T-helper 1 cell treated with Interleukin-12 subunit alpha and Interleukin-12 subunit beta and Interleukin-4 antibody, amounts not matched to agents 30 ng/mL and 1 ng/mL, for 36 hours (primary cell): ENCODE measurements at regions not wholly inside any gene's neighbourhood (a gene's known extent, or its start where the extent isn't known, plus 50 kb on each side); places are given as distances from the start of the nearest gene placed in this dataset.

ENCODE experiments used
- intact Hi-C: fragments of 100-400 bp; cut with micrococcal nuclease; formaldehyde crosslinking; loops from one replicate; pipeline ENCODE4 v1.15.1; 2024

DNA sequence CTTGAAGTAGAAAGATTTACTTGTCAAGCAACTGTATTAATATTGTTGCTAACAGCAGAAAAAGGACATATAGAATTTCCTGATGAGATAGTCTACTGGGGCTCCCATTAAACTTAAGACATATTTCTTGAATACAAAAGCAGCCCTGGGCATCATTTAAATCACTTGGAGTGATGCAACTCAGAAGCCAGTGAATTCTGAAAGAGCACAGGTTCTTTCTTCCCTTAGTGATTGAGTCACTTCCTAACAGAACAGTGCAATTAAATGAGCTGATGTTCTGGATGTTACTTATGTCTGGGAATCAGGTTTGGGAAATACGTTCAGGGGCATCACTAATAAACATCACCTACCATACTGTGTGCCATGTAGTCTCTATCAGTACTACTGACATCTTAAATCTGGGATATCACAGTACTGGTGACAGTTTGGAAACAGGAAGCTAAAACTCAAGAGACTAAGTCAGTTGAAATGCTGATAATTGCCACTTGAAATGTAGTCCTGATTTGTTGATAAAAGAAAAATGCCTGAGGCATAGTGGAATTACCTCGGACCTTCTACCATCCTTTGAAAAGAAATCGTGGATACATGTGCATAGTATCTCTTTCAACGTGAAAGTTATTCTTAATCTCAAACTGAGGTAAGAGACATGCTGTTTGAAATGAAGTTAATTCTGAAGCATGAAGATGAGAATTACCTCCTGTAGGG is 249.2 kb upstream of the GPRIN3 start:
- intact Hi-C loops = no loop called here

DNA sequence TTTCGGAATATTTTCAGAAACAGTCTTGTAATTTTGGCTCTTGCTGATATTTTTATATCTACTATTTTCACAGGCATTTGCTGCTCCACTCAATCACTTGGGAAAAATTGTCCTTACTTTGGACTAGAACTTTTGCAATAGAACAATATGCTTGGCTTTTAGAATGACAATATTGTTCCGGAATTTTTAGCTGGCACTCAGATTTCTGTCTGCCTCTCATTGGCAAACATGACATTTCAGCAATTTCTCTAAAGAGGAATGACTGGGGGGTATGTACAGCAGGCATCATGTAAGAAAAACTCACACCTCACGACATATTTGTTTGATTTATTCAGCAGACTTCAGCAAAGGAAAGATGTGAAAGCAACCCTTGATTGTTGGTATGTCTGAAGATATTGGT is 243.6 kb upstream of the GPRIN3 start:
- intact Hi-C loops = no loop called here

DNA sequence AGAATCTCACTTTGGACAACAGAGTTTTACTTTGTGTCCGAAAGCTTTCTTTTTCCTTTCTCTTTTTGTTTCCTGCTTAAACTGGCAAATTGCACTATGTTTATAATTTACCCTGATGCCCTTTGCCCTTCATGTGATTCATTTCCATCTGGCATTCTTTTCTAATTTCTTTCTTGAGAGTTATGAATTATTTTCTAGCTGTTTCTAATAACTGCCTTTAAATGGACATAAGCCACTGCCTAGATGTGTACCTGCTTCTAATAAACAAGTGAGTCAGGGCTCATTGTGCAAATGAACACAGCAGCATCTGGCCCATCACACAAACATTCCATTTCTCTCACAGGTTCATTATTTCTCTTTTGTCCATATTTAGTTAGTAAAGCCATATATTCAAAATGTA is 242.3 kb upstream of the GPRIN3 start:
- intact Hi-C loops = no loop called here

DNA sequence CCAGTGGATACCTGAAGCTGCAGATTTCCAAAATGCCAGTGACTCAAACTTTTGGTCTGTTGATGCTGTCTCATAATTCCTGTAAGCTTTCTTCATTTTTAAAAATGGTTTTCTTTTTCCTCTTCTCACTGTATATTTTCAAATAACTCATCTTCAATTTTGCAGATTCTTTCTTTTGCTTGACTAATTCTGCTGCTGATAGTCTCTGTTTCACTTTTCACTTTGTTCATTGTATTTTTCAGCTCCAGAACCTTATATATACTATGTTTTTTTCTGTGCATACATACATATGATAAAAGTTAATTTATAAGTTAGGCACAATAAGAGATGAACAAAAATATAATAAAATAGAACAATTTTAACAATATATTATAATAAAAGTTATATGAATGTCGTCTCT is 237.7 kb upstream of the GPRIN3 start:
- intact Hi-C loops = no loop called here

DNA sequence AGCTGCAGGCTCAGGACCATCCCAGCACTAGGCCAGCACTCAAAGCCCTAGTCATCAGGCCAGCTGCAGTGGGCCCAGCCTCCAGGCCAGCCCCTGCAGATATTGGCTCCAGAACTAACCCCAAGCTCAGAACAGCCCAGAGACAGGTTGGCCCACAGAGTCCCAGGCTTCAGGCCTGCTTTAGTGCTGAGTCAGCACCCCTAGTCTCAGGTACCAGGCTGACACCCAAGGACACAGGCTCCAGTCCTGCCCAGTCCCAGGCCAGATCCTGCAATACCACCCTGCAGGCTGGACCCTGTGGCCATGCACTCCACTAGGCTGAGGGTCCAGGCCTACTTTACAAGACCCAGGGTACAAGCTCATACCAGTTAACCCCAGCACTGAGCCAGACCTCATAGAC is 234.4 kb upstream of the GPRIN3 start:
- intact Hi-C loops = no loop called here

DNA sequence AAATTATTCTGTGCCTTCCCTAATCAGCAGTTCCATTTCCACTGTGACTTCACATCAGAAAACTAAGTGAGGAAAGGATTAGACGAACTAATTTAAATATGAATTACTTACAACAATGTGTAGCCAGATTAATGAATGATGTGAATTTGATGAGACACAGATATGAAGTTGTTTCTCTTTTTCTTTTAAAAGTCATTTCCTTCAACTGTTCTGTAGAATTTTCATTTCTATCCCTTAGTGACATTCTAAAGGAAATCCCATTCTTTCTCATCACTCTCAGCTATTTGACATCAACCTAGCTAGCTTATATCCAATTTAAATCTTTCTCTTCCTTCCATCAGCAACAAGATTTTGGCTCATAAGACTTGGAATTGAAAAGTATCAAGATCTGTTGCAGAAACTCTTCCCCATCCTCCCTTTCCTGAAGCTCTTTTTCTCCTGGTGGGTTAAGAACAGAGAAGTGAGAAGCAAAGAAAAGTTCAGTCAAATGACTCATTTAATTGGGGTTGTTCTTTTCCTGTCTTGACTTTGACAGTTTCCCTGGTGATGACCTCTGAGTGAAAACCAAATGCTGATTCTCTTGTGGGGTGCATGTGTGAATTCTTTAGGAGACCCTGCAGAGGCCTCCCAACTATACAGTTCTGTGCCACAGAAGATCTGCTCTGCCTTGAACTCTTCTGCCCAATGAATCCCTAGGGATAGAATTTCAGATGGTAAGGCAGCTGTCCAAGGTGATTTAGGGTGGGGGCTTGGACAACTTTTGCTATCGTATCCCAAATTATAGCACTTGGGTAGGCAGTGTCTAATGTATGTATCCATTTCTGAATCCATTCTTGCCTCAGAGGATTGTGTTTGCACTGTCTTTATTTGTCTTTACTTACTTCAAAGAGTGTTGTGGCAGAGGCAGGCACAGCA is 232.5 kb upstream of the GPRIN3 start:
- intact Hi-C loops = no loop called here

DNA sequence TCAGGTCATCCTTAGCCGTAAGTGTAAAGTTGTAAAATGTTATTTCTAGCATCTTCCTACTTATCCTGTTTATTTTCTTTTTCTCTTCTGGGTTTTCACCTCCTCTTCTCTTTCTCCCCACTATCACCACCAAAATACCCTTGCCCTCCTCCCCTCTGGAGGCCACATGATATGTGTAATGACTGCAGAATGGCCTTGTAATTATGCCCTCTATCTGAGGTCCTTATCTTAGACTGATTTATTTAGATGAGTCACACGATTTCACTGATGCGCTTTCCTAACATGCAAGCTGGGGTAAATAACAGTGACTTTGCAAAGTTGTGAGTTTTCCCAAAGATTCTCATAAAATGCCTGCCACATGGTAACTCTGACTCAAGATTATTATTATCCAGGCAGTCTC is 231.8 kb upstream of the GPRIN3 start:
- intact Hi-C loops = no loop called here

DNA sequence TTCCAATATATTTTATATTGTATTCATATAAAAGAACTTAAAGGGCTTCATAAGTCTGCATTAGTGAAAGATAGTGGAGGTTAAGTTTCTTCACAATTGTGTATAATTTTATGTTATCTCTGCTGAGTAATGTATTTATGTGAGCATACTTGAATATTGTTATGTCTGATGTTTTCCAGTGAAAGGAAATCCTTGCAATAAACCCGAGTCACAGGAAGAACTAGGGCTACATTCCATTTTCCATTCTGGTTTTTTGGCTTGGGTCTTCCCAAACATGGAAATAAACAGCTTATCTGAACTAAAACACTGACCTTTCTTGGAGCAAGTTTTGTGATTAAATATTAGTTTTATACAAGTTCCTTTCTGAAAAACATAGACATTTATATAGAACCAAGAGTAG is 231.3 kb upstream of the GPRIN3 start:
- intact Hi-C loops = no loop called here

DNA sequence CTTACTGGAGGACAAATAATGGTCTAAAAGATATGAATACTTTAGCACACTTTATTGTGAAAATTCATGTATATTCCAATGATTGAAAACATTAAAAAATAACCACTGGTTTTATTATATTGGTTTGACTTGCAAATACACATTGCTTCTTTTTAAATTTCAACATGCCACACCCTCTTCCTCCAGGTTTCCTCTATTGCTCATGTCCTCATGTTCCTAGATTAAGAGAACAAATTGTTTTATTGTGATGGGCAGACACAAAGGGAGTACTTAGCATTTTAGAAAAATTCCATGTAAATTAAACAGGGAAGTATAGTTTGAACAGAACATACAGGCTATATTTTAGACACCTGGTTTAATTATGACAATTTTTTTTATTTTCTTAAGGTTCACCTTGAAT is 230.6 kb upstream of the GPRIN3 start:
- intact Hi-C loops = no loop called here

DNA sequence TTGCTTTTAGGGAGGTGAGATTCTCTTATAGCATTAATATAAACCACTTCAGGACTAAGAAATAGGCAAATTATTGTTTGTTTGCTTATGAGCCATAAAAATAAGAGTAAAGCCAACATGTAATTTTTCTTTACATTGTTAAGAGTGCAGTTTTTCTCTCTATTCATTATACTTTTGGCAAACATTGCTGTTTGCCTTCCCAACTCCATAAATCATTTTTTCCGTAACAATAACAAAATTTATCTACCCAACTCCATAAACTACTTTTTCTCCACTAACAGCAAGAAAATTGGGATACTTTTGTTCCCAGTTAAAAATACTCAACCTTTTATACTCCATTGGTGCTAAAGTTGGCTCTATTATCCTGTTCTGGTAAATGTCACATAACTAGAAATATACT is 229.7 kb upstream of the GPRIN3 start:
- intact Hi-C loops = no loop called here

DNA sequence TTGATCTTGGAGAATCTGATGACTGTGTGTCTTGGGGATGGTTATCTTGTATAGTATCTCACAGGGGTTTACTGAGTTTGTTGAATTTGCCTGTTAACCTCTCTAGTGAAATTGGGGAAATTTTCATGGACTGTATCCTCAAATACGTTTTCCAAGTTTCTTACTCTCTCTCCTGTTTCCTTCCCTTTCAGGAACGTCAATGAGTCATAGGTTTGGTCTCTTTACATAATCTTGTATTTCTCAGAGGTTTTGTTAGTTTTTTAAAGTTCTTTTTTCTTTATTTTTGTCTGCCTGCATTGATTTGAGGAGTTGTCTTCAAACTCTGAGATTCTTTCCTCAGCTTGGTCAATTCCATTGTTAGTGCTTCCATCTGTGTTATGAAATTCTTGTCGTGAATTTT is 227.7 kb upstream of the GPRIN3 start:
- intact Hi-C loops = no loop called here

DNA sequence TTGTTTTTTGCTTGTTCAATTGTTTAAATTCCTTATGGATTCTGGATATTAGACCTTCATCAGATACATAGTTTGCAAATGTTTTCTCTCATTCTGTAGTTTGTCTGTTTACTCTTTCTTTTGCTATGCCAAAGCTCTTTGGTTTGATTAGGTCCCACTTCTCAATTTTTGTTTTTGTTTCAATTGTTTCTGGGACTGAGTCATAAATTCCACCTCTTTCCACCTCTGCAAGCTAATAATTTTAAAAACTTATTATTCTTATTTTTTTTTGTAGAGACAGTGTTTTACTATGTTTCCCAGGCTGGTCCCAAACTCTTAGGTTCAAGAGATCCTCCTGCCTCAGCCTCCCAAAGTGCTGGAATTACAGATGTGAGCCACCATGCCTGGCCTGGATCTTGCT is 226.8 kb upstream of the GPRIN3 start:
- intact Hi-C loops = no loop called here

DNA sequence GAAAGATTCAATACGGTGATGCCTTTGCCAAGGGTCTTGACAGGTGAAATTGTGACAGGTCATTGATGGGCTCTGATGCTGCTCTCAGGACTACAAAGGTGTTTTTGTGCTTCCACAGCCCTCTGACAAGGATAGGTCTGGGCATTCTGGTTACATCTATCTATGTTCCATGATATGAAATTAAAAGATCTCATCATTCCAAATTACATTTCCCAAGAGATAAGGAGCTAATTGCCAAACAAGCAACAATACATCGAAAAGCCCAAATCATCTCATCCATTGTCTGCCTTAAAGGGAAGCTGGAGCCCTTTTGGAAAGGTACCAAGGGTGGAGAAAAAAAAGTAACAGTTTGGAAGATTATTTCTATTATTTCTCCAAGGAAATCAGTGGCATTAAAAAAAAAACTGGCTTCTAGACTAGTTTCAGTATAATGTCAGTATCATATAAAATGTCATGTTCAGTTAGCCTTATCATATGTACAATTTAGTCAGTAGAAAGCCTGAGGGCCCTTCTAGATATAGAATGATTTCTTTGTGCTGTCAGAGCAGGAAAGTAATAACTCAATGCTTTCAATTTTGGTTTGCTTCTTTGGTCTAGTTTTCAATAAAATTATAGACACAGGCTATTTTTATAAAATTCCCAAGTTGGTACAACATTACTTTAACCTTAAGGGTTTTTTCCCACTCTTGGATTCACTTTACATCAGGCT is 224.5 kb upstream of the GPRIN3 start:
- intact Hi-C loops = no loop called here

DNA sequence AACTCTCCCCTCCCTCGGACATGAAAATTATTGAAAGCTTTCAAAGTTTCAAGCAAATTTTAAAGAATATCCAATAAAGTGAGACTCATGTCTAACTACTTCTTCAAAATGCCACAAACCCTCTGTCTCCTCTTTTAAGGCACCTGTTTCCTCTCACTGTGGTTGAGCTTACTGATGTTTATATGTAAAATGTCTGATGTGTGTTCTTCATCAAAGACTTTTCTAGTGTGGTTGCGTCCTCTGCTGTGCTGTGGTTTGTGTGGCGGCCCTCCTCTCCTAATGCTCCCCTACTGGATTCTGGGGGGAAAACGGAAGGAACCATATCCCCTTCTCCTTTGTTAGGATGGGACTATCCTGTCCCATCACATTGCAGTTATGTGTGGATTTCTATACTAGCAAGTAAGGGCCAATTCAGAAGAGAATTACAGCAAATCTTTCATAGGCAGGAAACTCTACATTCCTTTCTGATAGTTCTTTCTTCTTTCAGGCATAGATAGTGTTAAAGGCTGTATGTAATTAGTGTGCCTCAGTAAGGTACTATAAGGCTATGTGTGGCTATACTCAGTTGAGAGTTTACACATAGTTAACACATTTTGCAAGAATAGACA is 221.0 kb upstream of the GPRIN3 start:
- intact Hi-C loops = no loop called here

DNA sequence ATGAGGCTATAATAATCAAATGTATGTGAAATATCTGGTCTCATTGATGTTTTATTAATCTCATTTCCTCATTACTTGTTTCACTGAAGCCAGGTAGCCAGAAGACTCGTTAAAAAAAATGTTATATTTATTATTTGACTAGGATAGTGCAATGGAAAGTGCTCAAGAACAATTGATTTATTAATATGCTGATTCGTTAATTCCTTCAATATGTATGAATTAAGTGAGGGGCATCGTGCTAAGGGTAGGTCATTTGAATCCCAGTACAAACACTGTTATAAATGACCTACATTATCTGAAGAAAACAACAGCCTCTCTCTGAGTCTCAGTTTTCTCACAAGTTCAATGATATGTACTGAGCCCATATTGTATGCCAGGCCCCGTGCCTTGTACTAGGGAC is 214.2 kb upstream of the GPRIN3 start:
- intact Hi-C loops = no loop called here

DNA sequence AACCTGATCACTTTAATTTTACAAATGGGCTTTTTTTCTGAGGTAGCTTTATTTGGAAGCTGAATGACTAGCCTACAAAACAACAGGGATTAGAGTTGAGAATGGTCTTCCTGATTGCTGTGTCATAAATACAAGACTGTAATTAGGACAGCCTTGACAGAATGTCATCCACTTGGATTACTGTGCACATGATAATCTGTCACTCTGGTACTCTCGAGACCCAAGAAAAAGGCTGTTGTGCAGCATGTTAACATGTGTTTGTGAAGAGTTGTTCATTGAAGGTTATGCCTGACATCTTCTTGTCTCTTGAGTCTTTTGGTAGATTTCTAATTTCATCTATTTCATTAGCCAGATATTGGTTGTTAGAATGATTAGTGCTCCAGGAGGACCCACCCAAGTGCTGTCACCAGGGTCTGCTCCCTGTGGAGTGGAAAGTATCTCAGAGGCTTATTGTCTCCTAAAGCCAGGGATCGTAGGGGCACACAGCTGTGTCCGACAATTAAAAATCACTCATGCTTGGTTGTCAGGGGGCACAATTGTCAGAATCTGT is 212.2 kb upstream of the GPRIN3 start:
- intact Hi-C loops = no loop called here

DNA sequence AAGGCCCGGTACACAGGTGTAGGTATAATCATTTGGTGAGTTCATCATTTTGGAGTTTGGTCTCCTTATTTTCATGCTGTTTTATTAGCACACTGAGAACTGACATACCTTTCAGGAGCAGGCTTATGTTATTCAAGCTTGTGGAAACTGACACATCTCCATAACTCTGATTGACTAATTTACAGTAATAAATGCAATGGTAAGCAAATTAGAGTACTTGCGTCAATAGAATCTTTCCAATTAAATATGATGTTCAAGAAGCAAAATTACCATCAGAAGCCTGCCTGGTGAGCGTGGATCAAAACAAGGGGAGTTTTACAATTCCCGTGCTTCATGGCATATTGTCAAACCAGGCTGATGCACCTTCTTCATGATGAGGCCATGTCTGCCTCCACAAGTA is 210.7 kb upstream of the GPRIN3 start:
- intact Hi-C loops = no loop called here

DNA sequence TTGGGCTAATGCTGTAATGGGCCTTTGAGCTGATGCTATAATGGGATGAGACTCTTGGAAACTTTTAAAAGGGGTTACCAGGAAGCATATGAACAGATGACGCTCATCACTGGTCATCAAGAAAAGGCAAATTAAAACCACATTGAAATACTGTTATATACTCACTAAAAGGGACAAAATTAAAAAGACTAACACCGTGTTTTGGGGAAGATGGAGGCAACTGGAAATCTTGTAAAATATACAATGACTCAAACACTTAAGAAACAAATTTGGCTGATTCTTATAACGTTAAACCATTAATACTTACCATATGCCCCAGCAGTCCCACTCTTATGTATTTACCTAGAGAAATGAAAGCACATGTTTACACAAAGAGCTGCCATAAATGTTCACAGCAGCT is 207.2 kb upstream of the GPRIN3 start:
- intact Hi-C loops = no loop called here

DNA sequence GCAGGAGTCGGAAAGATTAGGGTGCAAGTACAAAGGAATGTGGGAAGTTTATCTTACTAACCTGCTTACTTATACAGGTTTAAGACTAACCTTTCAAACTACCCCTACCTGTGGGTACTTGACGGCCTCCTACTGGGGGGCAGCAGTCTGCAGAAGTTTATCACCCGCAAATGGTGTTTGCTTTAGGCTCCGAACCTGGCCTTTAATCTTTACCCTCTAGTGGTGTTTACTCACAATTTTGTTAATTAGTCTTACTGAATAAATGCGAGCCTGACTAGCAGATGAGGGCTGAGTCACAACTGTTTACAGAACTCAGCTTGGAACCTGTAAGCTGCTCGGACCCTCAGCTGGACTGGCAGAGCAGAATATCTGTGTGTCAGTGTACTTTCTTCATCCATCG is 204.2 kb upstream of the GPRIN3 start:
- intact Hi-C loops = no loop called here

DNA sequence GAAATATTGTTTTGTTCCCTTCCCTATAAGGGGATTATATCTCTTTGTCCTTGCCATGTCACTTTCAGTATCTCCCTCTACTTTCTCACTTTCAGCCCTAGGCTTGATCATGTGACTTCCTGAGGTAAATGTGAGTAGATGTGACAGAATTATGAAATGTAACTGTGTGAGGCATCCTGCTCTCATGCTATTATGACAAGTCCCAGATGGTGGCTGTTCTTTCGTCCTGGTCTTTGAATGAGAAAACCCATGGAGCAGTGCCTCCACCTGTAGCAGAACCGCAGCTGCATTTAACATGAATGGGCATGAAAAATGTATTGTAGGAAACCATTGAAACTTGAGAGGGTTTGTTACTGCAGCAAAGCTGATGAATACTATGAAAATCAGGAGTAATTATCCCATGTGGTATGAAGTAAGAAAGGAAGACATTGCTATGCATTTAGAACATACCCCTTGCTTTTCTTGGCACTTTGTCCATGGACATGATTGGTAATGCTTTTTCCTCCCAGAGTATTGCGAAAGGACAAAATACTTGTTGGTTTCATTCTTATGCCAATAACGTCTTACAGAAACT is 202.2 kb upstream of the GPRIN3 start:
- intact Hi-C loops = no loop called here

DNA sequence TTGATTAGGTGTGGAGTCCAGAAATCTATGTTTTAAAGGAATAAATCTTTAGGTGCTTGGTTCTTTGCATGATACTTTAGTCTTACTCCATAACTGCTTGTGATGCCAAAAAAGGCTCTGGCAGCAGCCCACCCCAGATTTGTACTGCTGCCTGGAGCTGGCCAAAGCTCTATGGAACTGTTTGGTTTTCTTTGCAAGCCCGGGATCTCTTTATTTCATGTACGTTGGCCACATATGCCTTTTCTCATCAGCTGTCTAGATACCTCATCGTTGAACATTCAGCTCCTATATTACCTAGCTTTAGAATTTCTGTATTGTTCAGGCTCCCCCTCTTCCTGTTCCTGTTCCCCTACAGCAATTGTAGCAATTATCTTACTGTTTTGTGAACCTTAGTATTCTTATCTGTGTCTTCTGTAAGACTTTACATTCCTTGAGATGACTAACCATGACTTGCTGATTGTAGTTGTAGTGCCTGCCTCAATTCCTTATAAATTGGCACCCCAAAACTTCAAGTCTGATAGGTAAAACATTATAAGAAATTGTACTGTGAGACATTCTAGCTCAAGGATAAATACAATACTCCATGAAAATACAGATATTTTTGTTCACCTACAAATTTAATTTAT is 199.4 kb upstream of the GPRIN3 start:
- intact Hi-C loops = no loop called here
